Muscle of leg (tissue), 3 donors: ENCODE measurements at regions not wholly inside any gene's neighbourhood (a gene's known extent, or its start where the extent isn't known, plus 50 kb on each side); places are given as distances from the start of the nearest gene placed in this dataset.

Experiments
- DNase-seq: peaks from one replicate; pipeline ENCODE4 v3.0.0; 2013
- H3K27ac ChIP-seq: one replicate; pipeline ENCODE4 v1.5.1; 2013; ENCODE audit warnings: mild to moderate bottlenecking, low read length, control low read depth
- H3K27me3 ChIP-seq: one replicate; pipeline ENCODE4 v1.6.1; 2013; ENCODE audit warnings: low read length; ENCODE audit not compliant: control insufficient read depth, insufficient read depth
- H3K36me3 ChIP-seq: one replicate; pipeline ENCODE4 v1.6.1; 2013; ENCODE audit warnings: low read length; ENCODE audit not compliant: control insufficient read depth, insufficient read depth
- H3K4me1 ChIP-seq: one replicate; pipeline ENCODE4 v1.6.1; 2013; ENCODE audit warnings: low read length; ENCODE audit not compliant: control insufficient read depth, insufficient read depth
- H3K4me3 ChIP-seq: one replicate; pipeline ENCODE4 v1.5.1; 2013; ENCODE audit warnings: low read length, control low read depth
- H3K9me3 ChIP-seq: replicated peaks from 2 replicates; pipeline ENCODE4 v1.6.1; 2013; ENCODE audit warnings: low read depth, low read length; ENCODE audit not compliant: control insufficient read depth
- WGBS: methylation state at CpG from one replicate; pipeline ENCODE4 v1.1.5; 2013; ENCODE audit warnings: missing lambda C conversion rate; ENCODE audit not compliant: insufficient coverage; 5-methylcytosine and 5-hydroxymethylcytosine counted together

DNA sequence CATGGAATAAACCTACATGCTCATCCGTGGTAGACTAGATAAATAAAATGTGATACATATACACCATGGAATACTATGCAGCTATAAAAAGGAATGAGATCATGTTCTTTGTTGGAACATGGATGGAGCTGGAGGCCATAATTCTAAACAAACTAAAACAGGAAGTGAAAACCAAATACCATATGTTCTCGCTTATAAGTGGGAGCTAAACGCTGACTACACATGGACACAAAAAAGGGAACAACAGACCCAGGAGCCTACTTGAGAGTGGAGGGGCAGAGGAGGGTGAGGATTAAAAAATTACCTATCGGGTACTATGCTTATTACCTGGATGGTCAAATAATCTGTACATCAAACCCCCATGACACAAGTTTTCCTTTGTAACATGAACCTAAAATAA is 68.7 kb upstream of the SEC61G start:
- DNase-seq = peak; percentile 45
- H3K36me3 ChIP-seq = no peaks in the 10 kb centered on the region
- no peaks in the 10 kb centered on the region for H3K4me1 ChIP-seq
- no peak overlapping the region for H3K27ac ChIP-seq
- no peak overlapping the region for H3K4me3 ChIP-seq
- WGBS = no CpG with 5 or more reads among the region's 4 CpGs
- no peaks in the 10 kb centered on the region for H3K27me3 ChIP-seq
- no peaks in the 10 kb centered on the region for H3K9me3 ChIP-seq

DNA sequence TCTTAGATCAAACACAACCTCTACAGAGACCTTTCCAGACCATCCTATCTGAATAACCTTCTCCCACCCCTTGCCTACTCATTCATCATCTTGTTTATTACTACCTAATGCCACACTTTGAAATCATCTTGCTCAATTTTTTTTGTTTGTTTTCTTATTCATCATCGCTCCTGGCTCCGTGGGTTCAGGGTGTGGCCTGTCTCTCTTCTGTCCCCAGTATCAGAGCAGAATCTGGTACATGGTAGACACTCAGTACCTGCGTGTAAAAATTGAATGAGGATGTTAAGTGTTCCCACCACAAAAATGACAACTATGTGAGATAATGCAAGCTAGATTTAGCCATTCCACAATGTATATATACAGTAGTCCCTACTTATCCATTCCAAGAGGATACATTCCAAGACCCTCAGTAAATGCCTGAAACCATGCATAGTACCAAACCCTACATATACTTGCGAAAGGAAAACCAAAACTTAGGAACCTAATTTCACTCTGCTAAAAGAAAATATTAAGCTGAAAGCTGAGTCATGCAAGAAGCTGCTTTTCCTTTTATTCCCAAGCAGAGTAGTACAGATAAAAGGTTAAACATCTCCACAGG is 72.1 kb upstream of the SEC61G start:
- H3K27ac ChIP-seq = no peak overlapping the region
- no peaks in the 10 kb centered on the region for H3K27me3 ChIP-seq
- no CpG with 5 or more reads among the region's 4 CpGs for whole genome bisulfite sequencing
- H3K4me1 ChIP-seq = no peaks in the 10 kb centered on the region
- no peak for DNase-seq
- no peaks in the 10 kb centered on the region for H3K36me3 ChIP-seq
- no peaks in the 10 kb centered on the region for H3K9me3 ChIP-seq
- H3K4me3 ChIP-seq = no peak overlapping the region

DNA sequence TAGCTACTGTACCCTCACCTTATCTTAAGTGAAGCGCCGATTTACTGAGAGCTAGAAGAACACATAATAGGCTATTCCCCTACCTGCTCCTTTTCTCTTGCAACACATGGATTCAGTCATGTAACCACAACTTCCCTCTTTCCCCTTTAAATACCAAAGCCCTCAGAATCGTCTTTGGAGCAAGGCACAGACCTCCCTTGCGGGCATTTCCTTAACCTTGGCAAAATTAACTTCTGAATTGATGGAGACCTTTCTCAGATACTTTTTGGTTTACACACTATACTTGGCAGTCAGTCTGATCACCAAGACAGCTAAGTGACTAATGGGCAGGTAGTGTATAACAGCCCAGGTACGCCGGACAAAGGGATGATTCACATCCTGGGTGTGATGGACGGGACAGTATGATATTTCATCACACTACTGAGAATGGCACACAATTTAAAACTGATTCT is 72.7 kb upstream of the SEC61G start:
- Histone ChIP-seq H3K4me1 (peaks cover 2% of the 10 kb centered on the region), H3K9me3 (no peaks in the 10 kb centered on the region), H3K36me3 (no peaks in the 10 kb centered on the region), H3K4me3 (no peak overlapping the region), H3K27me3 (no peaks in the 10 kb centered on the region), H3K27ac (no peak overlapping the region)
- 86% methylated on average over 4 of the region's 7 CpGs for WGBS
- no peak for DNase-seq

DNA sequence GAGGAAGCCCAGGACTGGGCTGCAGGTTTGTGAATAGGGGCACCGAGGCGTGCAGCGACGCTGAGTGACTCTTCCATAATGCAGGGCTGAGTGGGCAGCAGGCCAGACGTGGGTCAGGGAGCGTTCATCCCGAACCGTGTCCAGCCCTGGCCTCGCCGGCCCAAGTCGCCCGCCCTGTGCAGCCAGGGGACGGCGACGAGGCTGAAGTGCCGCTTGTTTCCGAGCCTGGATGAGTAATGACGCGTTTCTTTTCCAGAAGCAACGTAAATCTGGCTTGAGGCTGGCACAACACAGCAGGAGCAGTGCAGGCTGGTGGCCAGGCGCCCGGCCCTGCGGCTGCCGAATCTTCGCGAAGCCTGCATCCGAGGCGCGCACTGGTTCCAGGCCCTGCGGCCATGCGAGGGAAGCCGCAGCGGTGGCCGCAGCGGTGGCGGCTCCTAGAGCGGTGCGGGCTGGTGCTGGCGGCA is 74.0 kb upstream of the SEC61G start:
- Histone ChIP-seq H3K27ac (no peak overlapping the region), H3K36me3 (no peaks in the 10 kb centered on the region), H3K9me3 (no peaks in the 10 kb centered on the region), H3K4me3 (no peak overlapping the region), H3K27me3 (no peaks in the 10 kb centered on the region), H3K4me1 (peaks cover 15% of the 10 kb centered on the region)
- DNase-seq = no peak
- 93% methylated on average over 39 of the region's 39 CpGs for WGBS

DNA sequence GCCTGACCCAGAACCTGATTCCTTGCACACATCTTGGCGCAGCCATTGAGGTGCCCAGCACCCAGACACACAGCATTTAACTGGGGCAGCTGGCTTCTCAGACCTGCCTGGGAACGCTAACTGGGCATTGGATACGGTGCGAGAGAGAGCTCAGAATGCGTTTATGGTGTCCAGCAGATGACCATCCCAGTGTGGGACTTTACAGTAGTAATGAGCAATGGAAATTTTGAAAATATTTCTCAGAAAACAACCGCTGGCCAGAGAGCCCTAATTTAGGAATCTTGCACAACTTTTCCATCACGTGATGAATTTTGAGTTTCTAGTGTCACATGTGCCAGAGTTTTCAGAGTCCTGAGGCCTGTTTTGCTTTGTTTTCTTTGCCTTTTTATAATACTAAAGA is 78.2 kb upstream of the SEC61G start:
- Histone ChIP-seq H3K27ac (peak overlapping the region; percentile 77), H3K4me3 (no peak overlapping the region), H3K9me3 (no peaks in the 10 kb centered on the region), H3K36me3 (no peaks in the 10 kb centered on the region), H3K27me3 (no peaks in the 10 kb centered on the region), H3K4me1 (peaks cover 38% of the 10 kb centered on the region)
- DNase-seq = peak; percentile 93
- 75% methylated on average over 4 of the region's 7 CpGs for WGBS

DNA sequence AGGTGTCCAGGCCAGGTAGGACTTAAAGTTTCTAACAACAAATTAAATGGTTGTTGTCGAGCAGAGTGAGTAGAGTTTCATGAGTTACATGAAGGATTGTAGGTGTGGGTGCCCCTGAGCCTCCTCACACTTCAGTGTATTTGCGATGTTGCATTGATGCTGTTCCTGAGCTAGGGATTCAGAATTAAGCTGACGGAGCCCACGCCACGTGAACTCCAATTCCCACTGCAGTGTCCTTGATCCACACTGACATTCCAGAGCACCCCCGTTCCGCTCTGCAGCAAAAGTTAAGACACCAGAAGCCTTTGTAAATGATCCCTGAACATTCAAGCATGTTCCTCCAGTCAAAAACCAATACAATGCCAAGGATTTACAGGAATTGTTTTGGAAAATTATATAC is 78.8 kb upstream of the SEC61G start:
- Histone ChIP-seq H3K9me3 (no peaks in the 10 kb centered on the region), H3K27ac (peak overlapping the region; percentile 77), H3K4me3 (no peak overlapping the region), H3K4me1 (peaks cover 38% of the 10 kb centered on the region), H3K36me3 (no peaks in the 10 kb centered on the region), H3K27me3 (no peaks in the 10 kb centered on the region)
- WGBS = 84% methylated on average over 4 of the region's 7 CpGs
- no peak for DNase-seq

DNA sequence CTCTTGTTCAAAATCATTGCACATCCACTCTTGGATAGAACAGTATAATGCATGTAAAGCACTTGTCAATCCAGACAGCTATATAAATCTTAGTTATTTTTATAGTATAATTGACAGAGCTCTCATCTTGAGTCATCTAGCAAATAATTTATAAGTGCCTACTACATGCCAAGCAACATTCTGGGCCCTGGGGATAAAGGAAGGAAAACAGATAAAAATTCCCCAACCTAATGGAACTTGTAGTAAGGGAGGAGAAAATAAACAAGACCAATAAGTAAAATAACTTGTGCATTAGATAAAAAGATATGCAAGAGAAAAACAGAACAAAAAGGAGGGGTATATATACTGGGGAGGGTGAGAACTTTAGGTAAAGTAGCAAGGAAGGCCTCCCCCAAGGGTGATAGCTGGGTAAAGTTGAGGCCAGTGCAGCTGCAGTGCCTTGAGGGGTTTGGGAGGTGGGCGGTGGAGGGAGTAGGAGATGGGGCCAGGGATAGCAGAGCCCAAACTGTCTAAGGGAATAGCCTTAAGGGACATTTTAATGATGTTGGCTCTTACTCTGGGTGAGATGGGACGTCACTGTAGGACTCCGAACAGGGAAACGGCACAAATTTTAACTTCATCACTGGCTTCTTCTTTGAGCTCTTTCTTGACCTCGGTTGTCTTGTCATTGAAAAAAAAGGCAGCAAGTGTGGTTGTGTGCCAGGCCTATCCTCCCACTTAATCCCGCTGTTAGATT is 79.3 kb upstream of the SEC61G start:
- 60% methylated on average over 2 of the region's 6 CpGs for WGBS
- peak overlapping the region; percentile 15 for H3K27ac ChIP-seq
- H3K4me1 ChIP-seq = peaks cover 38% of the 10 kb centered on the region
- no peak overlapping the region for H3K4me3 ChIP-seq
- no peaks in the 10 kb centered on the region for H3K27me3 ChIP-seq
- no peaks in the 10 kb centered on the region for H3K36me3 ChIP-seq
- peak; percentile 66 for DNase-seq
- H3K9me3 ChIP-seq = no peaks in the 10 kb centered on the region

DNA sequence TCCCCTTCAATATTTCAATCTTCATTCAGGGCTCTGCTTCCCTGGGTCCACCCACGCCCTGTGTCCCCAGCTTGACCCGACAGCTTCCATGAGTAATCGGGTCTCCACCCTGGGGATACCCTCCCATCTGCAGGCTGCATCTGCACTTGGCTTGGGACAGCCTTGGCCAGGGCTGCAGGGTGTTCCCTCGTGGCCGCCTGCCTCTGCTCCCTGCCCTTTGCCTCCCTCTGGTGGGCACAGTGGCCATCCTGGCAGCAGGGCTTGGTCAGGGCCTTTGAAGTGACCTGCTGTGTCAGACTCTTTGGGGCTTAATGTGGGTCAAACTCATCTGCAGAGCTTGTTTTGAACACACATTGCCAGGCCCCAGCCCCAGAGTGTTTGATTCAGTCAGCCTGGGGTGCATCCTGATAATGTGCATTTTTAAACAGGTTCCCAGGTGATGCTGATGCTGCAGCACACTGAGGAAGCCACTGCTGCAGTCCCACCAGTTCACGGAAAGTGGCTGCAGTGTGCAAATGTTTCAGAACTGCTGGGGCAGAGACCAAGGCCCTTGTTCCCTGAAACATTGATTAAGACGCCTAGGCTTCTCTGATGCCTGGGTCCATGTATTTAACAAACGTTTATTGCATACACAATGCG is 80.7 kb upstream of the SEC61G start:
- no peak overlapping the region for H3K27ac ChIP-seq

DNA sequence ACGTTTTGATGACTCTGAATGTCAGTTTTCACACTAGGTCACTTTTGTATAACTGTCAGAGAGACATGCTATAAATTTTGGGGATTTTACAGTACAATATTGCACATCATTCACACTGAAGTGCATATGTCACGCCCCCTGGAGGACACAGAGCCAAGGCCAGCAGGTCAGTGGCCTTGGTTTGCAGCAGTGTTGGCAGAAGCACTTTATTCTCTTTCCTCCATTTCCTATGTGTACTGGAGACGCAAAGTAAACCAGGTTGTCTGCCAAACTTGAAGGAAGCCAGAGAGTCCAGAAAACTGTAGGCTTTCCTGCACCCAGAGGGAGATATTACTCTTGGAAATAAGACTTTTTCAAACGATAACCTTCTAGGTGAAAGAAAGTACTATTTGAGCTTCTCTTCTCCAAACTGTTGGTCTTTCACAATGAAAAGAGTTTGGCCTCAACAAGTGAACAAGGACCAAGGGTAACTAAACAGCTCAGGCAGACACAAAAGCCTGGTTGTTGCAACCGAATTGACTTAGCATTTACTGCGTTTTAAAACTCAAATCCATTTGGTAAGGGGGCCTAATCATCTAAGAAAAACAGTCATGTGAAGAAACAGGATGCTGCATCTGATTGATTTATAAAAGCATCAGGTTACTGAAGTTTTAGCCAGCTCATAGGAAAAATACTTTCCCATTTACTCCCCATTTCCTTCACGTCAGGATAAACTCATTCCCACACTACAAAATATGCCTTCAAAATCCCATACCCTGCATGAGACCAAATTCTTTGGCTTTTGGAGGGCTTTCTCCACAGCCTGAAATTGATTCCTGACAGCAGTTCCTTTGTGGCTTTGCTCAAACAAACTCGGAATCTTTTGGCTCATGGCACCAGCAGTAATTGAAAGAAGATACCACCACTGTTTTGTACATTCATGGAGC is 83.0 kb upstream of the SEC61G start:
- peak; percentile 85 for DNase-seq
- Histone ChIP-seq H3K36me3 (no peaks in the 10 kb centered on the region), H3K9me3 (no peaks in the 10 kb centered on the region), H3K27me3 (no peaks in the 10 kb centered on the region), H3K27ac (peak overlapping the region; percentile 67), H3K4me3 (no peak overlapping the region), H3K4me1 (peaks cover 32% of the 10 kb centered on the region)
- WGBS = 16% methylated on average over 4 of the region's 8 CpGs

More for the DNA sequence above, 80.7 kb upstream of the SEC61G start:
- Histone ChIP-seq H3K27me3 (no peaks in the 10 kb centered on the region), H3K36me3 (no peaks in the 10 kb centered on the region), H3K4me1 (peaks cover 38% of the 10 kb centered on the region), H3K4me3 (no peak overlapping the region), H3K9me3 (no peaks in the 10 kb centered on the region)
- WGBS = 52% methylated on average over 9 of the region's 9 CpGs
- DNase-seq = peak; percentile 90
